Peyer's patch (tissue), 4 donors: ENCODE measurements at regions not wholly inside any gene's neighbourhood (a gene's known extent, or its start where the extent isn't known, plus 50 kb on each side); places are given as distances from the start of the nearest gene placed in this dataset.
"Not testable (repeated sequence)": the region's sequence is repeated elsewhere in the genome, so short reads cannot be mapped to it uniquely, and the experiment has no call there.

Source experiments
- DNase-seq, 3 donors: peaks; one replicate each; pipeline ENCODE4 v3.0.0-alpha.2; 2017 to 2019
- H3K27ac ChIP-seq, 4 donors: fragments of 200-600 bp; sonication (generic); one replicate each; pipeline ENCODE4 v1.5.1; 2016 to 2019
- H3K27me3 ChIP-seq, 2 donors: fragments of 200-600 bp; sonication (generic); one replicate each; pipeline ENCODE4 v1.5.1; 2019
- H3K36me3 ChIP-seq, 3 donors: fragments of 200-600 bp; sonication (generic); one replicate each; pipeline ENCODE4 v1.5.1; 2016 to 2019
- H3K4me1 ChIP-seq, 4 donors: fragments of 200-600 bp; sonication (generic); one replicate each; pipeline ENCODE4 v1.5.1; 2016 to 2019
- H3K4me3 ChIP-seq, 4 donors: fragments of 200-600 bp; sonication (generic); 1 replicate in 3 of 4; 2 replicates in 1 of 4; pipeline ENCODE4 v1.5.1; 2016 to 2019; ENCODE audit warnings: mild to moderate bottlenecking in 1 of 4
- H3K9me3 ChIP-seq, 4 donors: fragments of 200-600 bp; sonication (generic); one replicate each; pipeline ENCODE4 v1.5.1; 2016 to 2019; ENCODE audit warnings: mild to moderate bottlenecking in 1 of 4
- CTCF ChIP-seq, 6 experiments: fragments of 450-650 bp in 4 of 6; fragments of 200-600 bp in 2 of 6; sonication (generic) in 1 of 6; IDR thresholded peaks; one replicate each; pipeline ENCODE4 v1.5.1; 2017 to 2019; ENCODE audit warnings: antibody characterized with exemption in 6 of 6, mild to moderate bottlenecking in 3 of 6, moderate library complexity in 1 of 6
- POLR2A ChIP-seq, 2 donors: fragments of 450-650 bp; IDR thresholded peaks; one replicate each; pipeline ENCODE4 v1.5.1; 2017; ENCODE audit warnings: antibody characterized with exemption in 2 of 2, mild to moderate bottlenecking in 2 of 2, moderate library complexity in 2 of 2

GRCh38 chr18:60070631-60071030, 170.8 kb downstream of the PMAIP1 start:
- Histone ChIP-seq H3K9me3 (no peaks in the 10 kb centered on the region), H3K4me1 (no peaks in the 10 kb centered on the region), H3K36me3 (no peaks in the 10 kb centered on the region), H3K4me3 (no peak overlapping the region), H3K27ac (no peak overlapping the region), H3K27me3 (no peaks in the 10 kb centered on the region)
- TF ChIP-seq POLR2A (IDR thresholded peaks at IDR 0.05): no peak
- no peak for TF ChIP-seq CTCF (IDR thresholded peaks at IDR 0.05)
- DNase-seq: no peak

- H3K4me3 ChIP-seq: no peak overlapping the region
- no peaks in the 10 kb centered on the region for H3K36me3 ChIP-seq
- H3K4me1 ChIP-seq: no peaks in the 10 kb centered on the region
- H3K9me3 ChIP-seq: no peaks in the 10 kb centered on the region
- no peak for TF ChIP-seq POLR2A (IDR thresholded peaks at IDR 0.05)
- TF ChIP-seq CTCF (IDR thresholded peaks at IDR 0.05): no peak
- no peak for DNase-seq
- no peak overlapping the region for H3K27ac ChIP-seq
- no peaks in the 10 kb centered on the region for H3K27me3 ChIP-seq
Observed at GRCh38 chr18:60069145-60069544, 169.3 kb downstream of the PMAIP1 start.

- Histone ChIP-seq H3K4me3 (no peak overlapping the region), H3K27me3 (no peaks in the 10 kb centered on the region)
- no peak for TF ChIP-seq CTCF (IDR thresholded peaks at IDR 0.05)
- TF ChIP-seq POLR2A (IDR thresholded peaks at IDR 0.05): no peak
Observed at GRCh38 chr18:60067426-60068210, 167.8 kb downstream of the PMAIP1 start.

GRCh38 chr18:60066219-60066975, 166.6 kb downstream of the PMAIP1 start:
- no peaks in the 10 kb centered on the region for H3K27me3 ChIP-seq
- DNase-seq: no peak
- no peaks in the 10 kb centered on the region for H3K9me3 ChIP-seq
- no peaks in the 10 kb centered on the region for H3K36me3 ChIP-seq
- TF ChIP-seq POLR2A (IDR thresholded peaks at IDR 0.05) (no peak), CTCF (IDR thresholded peaks at IDR 0.05) (no peak)
- no peak overlapping the region for H3K27ac ChIP-seq
- no peaks in the 10 kb centered on the region for H3K4me1 ChIP-seq
- H3K4me3 ChIP-seq: no peak overlapping the region

More at GRCh38 chr18:60067426-60068210, 167.8 kb downstream of the PMAIP1 start:
- H3K9me3 ChIP-seq: no peaks in the 10 kb centered on the region
- H3K36me3 ChIP-seq: no peaks in the 10 kb centered on the region
- H3K4me1 ChIP-seq: no peaks in the 10 kb centered on the region
- DNase-seq: no peak
- H3K27ac ChIP-seq: no peak overlapping the region

GRCh38 chr18:60064271-60064670, 164.5 kb downstream of the PMAIP1 start:
- Histone ChIP-seq H3K27ac (no peak overlapping the region), H3K36me3 (no peaks in the 10 kb centered on the region), H3K27me3 (no peaks in the 10 kb centered on the region), H3K4me3 (no peak overlapping the region), H3K4me1 (no peaks in the 10 kb centered on the region), H3K9me3 (no peaks in the 10 kb centered on the region)
- DNase-seq: no peak
- TF ChIP-seq CTCF (IDR thresholded peaks at IDR 0.05) (no peak), POLR2A (IDR thresholded peaks at IDR 0.05) (no peak)

- not testable (repeated sequence) for DNase-seq, H3K4me3 ChIP-seq, H3K9me3 ChIP-seq, H3K36me3 ChIP-seq, H3K27ac ChIP-seq, H3K4me1 ChIP-seq, H3K27me3 ChIP-seq
Observed at GRCh38 chr18:60062831-60063230, 163.0 kb downstream of the PMAIP1 start.
